LoVo (cell line): ENCODE measurements at regions not wholly inside any gene's neighbourhood (a gene's known extent, or its start where the extent isn't known, plus 50 kb on each side); places are given as distances from the start of the nearest gene placed in this dataset.
"Not testable (repeated sequence)": the region's sequence is repeated elsewhere in the genome, so short reads cannot be mapped to it uniquely, and the experiment has no call there.

Experiments
- DNase-seq: peaks from one replicate; pipeline ENCODE4 v3.0.0-alpha.2; 2016; ENCODE audit warnings: low spot score

GRCh38 chr2:11072550-11072949 is 82.7 kb upstream of the SLC66A3 start:
- DNase-seq: no peak

GRCh38 chr2:11073251-11073650 is 82.0 kb upstream of the SLC66A3 start:
- DNase-seq: no peak

- DNase-seq: no peak
These were observed 81.5 kb upstream of the SLC66A3 start for GRCh38 chr2:11073776-11074175.

GRCh38 chr2:11074246-11074820 is 80.9 kb upstream of the SLC66A3 start:
- no peak for DNase-seq

- DNase-seq: no peak
These were observed 80.0 kb upstream of the SLC66A3 start for GRCh38 chr2:11075221-11075620.

- DNase-seq: no peak
These were observed 77.9 kb upstream of the SLC66A3 start for GRCh38 chr2:11077411-11077810.

- DNase-seq: no peak
These were observed 76.0 kb upstream of the SLC66A3 start for GRCh38 chr2:11079136-11079824.

- DNase-seq: no peak
These were observed 74.8 kb upstream of the SLC66A3 start for GRCh38 chr2:11080253-11081115.

- DNase-seq: no peak
These were observed 72.4 kb upstream of the SLC66A3 start for GRCh38 chr2:11082880-11083279.

GRCh38 chr2:11088821-11089220 is 66.4 kb upstream of the SLC66A3 start:
- DNase-seq: not testable (repeated sequence)

- DNase-seq: no peak
These were observed 65.1 kb upstream of the SLC66A3 start for GRCh38 chr2:11090187-11090586.

GRCh38 chr2:11092701-11093335 is 62.4 kb upstream of the SLC66A3 start:
- DNase-seq: no peak

GRCh38 chr2:11093467-11093866 is 61.8 kb upstream of the SLC66A3 start:
- no peak for DNase-seq

- DNase-seq: no peak
These were observed 61.1 kb upstream of the SLC66A3 start for GRCh38 chr2:11094021-11094810.

- no peak for DNase-seq
These were observed 58.7 kb upstream of the SLC66A3 start for GRCh38 chr2:11096591-11096990.

- no peak for DNase-seq
These were observed 58.1 kb upstream of the SLC66A3 start for GRCh38 chr2:11097038-11097720.

- DNase-seq: no peak
These were observed 57.3 kb upstream of the SLC66A3 start for GRCh38 chr2:11097854-11098387.

GRCh38 chr2:11099122-11100065 is 55.9 kb upstream of the SLC66A3 start:
- no peak for DNase-seq

GRCh38 chr2:11100130-11100529 is 55.1 kb upstream of the SLC66A3 start:
- no peak for DNase-seq

- no peak for DNase-seq
These were observed 54.3 kb upstream of the SLC66A3 start for GRCh38 chr2:11100976-11101375.
